Epithelial cell of proximal tubule (primary cell): ENCODE measurements at regions not wholly inside any gene's neighbourhood (a gene's known extent, or its start where the extent isn't known, plus 50 kb on each side); places are given as distances from the start of the nearest gene placed in this dataset.

Source experiments
- DNase-seq: peaks from one replicate; pipeline ENCODE4 v3.0.0-alpha.2; 2011; ENCODE audit warnings: low read depth
- H3K4me3 ChIP-seq: 2 replicates; pipeline ENCODE4 v1.5.1; 2011; ENCODE audit warnings: low read depth, mild to moderate bottlenecking, low read length
- CTCF ChIP-seq: conservative IDR thresholded peaks from 2 replicates; pipeline ENCODE4 v1.5.1; 2012; ENCODE audit warnings: low read depth, mild to moderate bottlenecking, low read length

GRCh38 chr18:54736981-54737380 is 91.3 kb upstream of the RAB27B start:
- H3K4me3 ChIP-seq: no peak overlapping the region
- DNase-seq: no peak
- TF ChIP-seq CTCF: no peak

- DNase-seq: no peak
- TF ChIP-seq CTCF: no peak
- H3K4me3 ChIP-seq: no peak overlapping the region
Observed at GRCh38 chr18:54737986-54738385, 90.3 kb upstream of the RAB27B start.

GRCh38 chr18:54739476-54739875 is 88.8 kb upstream of the RAB27B start:
- DNase-seq: no peak
- H3K4me3 ChIP-seq: no peak overlapping the region
- no peak for TF ChIP-seq CTCF

- no peak overlapping the region for H3K4me3 ChIP-seq
- no peak for TF ChIP-seq CTCF
- no peak for DNase-seq
Observed at GRCh38 chr18:54740136-54740846, 88.0 kb upstream of the RAB27B start.

- no peak for DNase-seq
- no peak overlapping the region for H3K4me3 ChIP-seq
- no peak for TF ChIP-seq CTCF
Observed at GRCh38 chr18:54742120-54742519, 86.2 kb upstream of the RAB27B start.

GRCh38 chr18:54742659-54743604 is 85.3 kb upstream of the RAB27B start:
- DNase-seq: no peak
- no peak for TF ChIP-seq CTCF
- H3K4me3 ChIP-seq: no peak overlapping the region
